T-helper 1 cell treated with Interleukin-12 subunit alpha and Interleukin-12 subunit beta and Interleukin-4 antibody, amounts not matched to agents 30 μg/mL and 1 μg/mL, for 36 hours (primary cell): ENCODE measurements at regions not wholly inside any gene's neighbourhood (a gene's known extent, or its start where the extent isn't known, plus 50 kb on each side); places are given as distances from the start of the nearest gene placed in this dataset.

Experiments
- H3K27ac Mint-ChIP-seq: one replicate; pipeline ENCODE4 v1.8.0; 2021; ENCODE audit warnings: mild to moderate bottlenecking, mixed read lengths
- H3K27me3 Mint-ChIP-seq: one replicate; pipeline ENCODE4 v1.8.0; 2021; ENCODE audit warnings: low read depth, mixed read lengths
- H3K36me3 Mint-ChIP-seq: one replicate; pipeline ENCODE4 v1.8.0; 2021; ENCODE audit warnings: low read depth, mixed read lengths
- H3K4me1 Mint-ChIP-seq: one replicate; pipeline ENCODE4 v1.8.0; 2021; ENCODE audit warnings: low read depth, mixed read lengths
- H3K4me3 Mint-ChIP-seq: one replicate; pipeline ENCODE4 v1.8.0; 2021; ENCODE audit warnings: mild to moderate bottlenecking, moderate library complexity, mixed read lengths
- H3K9me3 Mint-ChIP-seq: one replicate; pipeline ENCODE4 v1.8.0; 2021; ENCODE audit warnings: mixed read lengths

DNA sequence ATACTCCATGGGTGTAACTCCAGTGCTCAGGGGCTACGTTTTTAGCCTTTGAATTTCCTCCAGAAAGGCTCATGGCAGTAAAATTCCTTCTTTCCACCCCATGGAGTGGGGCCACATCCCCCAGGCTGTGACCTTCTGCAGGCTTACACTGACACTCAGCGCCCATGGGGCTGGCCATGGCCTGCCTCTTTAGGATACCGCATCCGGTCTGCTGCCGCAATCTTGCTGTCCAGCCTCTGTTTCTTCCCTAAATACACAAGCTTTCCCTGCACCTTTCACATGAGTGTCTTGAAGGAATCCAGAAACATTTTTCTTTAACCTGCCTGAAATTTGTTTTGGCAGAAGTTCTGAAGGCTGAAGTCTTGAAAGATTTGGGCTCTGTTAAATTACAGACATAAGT, 170.5 kb downstream of the NTMT2 start:
- Mint-ChIP-seq H3K9me3 (no peaks in the 10 kb centered on the region), H3K4me1 (no peaks in the 10 kb centered on the region), H3K27ac (no peak overlapping the region), H3K36me3 (no peaks in the 10 kb centered on the region), H3K27me3 (no peaks in the 10 kb centered on the region), H3K4me3 (no peak overlapping the region)

DNA sequence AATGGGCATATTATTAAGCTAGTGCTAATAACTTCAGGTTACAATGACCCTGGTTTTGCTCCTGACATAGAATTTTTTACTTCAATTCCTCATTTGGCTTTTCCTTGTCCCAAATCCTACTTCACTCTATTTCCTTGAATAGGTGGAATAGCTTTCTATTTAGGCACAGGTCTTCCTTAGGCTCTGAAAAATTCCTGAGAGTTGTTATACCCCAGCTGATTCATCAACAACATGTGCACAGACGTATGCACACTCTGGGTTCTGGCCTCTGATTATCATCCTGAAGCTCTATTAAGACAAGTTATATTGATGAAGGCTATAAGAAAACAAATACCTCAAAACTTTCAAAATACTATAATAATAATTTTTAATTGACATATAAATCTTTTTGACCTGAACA, 172.4 kb downstream of the NTMT2 start:
- Mint-ChIP-seq H3K27me3 (no peaks in the 10 kb centered on the region), H3K4me3 (no peak overlapping the region), H3K36me3 (no peaks in the 10 kb centered on the region), H3K27ac (no peak overlapping the region), H3K4me1 (no peaks in the 10 kb centered on the region), H3K9me3 (no peaks in the 10 kb centered on the region)

DNA sequence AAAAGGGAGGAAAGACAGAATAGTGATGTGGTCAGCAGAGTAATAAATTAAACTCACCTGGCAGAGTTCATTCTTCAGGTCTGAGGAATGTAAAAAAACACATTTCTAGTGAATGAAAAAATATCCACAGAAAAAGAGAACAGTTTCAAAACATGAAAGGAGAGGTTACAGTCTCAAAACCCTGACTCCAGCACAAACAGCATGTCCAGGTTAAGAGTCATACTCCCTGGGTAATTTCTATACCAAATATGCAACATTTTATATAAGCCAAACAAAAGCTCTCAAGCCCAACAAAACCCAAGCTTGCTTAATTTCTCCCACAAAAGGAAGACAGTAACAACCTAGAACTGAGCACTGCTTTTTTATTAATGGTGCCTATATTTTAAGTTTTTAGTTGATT, 173.0 kb downstream of the NTMT2 start:
- no peaks in the 10 kb centered on the region for H3K9me3 Mint-ChIP-seq
- no peaks in the 10 kb centered on the region for H3K27me3 Mint-ChIP-seq
- H3K4me3 Mint-ChIP-seq: no peak overlapping the region
- no peak overlapping the region for H3K27ac Mint-ChIP-seq
- H3K36me3 Mint-ChIP-seq: no peaks in the 10 kb centered on the region
- no peaks in the 10 kb centered on the region for H3K4me1 Mint-ChIP-seq

DNA sequence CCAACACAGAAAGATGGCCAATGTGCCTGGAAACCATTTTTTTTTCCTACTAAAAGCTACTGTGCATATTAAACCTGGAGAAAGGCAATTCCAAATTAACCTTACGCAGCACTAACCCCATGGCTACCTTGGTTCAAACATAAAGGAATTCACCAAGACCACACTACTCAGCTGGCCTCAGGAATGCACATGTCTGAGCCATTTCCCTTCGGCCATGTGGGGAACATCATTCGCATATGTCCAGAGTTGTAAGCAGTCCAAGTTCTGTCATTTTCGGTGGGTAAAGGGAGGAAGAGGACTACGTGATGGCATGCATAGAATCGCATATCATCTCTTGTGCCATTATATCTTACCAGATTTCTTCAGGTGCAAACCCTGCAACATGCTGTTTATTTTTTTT, 175.4 kb downstream of the NTMT2 start:
- Mint-ChIP-seq H3K4me3 (no peak overlapping the region), H3K9me3 (no peaks in the 10 kb centered on the region), H3K36me3 (no peaks in the 10 kb centered on the region), H3K4me1 (no peaks in the 10 kb centered on the region), H3K27ac (no peak overlapping the region), H3K27me3 (no peaks in the 10 kb centered on the region)

DNA sequence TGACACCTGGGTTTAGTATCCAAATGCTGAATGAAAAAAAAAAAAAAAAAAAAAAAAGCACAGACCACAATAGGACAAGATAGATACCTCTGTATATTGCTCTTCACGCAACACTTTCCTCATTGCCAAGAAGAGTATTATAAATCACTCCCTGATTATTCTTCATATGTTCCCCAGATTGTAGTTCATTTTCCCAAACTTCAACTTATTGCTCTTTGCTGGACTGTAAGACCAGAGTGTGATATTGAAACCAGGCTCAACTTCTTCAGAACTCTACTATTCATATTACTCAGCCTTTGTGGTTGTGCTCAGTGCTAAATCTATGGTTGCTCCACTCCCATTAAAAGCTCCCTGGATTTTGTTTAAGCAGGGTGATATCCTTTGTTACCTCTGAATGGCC, 180.4 kb downstream of the NTMT2 start:
- H3K27ac Mint-ChIP-seq: no peak overlapping the region

DNA sequence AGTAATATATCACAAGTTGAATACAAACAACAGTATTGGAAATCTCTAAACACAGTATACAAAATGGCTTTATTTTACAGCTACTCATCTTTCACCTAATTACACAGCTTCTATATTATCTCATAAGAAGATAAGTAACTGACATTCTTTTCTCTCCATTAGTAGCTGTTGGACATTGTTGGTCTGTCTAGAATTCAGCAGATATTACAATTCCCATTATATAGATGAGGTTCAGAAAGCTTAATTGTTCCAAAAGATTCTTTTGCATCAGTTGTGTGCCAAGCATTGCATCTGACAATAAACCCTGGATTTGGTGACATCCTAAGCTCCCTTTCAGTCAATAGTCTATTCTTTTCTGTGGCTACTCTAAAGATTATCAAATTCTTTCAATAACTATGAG, 187.0 kb downstream of the NTMT2 start:
- Mint-ChIP-seq H3K4me3 (no peak overlapping the region), H3K9me3 (no peaks in the 10 kb centered on the region), H3K36me3 (no peaks in the 10 kb centered on the region), H3K4me1 (no peaks in the 10 kb centered on the region), H3K27ac (no peak overlapping the region), H3K27me3 (no peaks in the 10 kb centered on the region)

More for the DNA sequence above, 180.4 kb downstream of the NTMT2 start:
- Mint-ChIP-seq H3K27me3 (no peaks in the 10 kb centered on the region), H3K36me3 (no peaks in the 10 kb centered on the region), H3K4me1 (no peaks in the 10 kb centered on the region), H3K9me3 (no peaks in the 10 kb centered on the region), H3K4me3 (no peak overlapping the region)

DNA sequence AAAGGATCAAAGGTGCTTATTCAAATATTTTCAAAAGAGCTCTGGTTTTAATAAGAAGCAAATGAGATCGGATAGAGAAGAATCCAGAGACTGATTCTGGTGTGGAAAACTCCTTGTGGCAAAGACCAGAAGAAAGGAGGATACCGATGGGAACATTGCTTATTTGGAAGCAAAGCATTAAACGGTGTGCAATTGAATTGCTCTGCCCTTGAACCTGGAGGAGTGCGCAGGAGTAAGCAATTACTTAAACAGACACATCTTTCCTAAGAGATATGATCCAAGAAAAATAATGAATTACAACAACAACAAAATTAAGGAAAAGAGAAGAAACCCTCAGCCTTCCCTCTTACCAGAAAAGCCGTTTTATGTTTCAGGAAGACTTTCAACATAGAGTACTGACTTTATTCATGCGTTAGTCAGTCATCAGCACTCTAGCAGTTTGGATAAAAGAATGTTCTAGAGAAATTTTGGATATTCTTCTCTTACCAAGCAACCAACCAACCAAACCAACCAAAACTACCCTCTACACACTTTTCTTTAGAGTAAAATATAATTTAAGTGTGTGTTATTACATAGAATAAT, 191.7 kb downstream of the NTMT2 start:
- H3K4me1 Mint-ChIP-seq: no peaks in the 10 kb centered on the region
- H3K9me3 Mint-ChIP-seq: no peaks in the 10 kb centered on the region
- no peak overlapping the region for H3K4me3 Mint-ChIP-seq
- H3K27me3 Mint-ChIP-seq: peaks cover 4% of the 10 kb centered on the region
- no peaks in the 10 kb centered on the region for H3K36me3 Mint-ChIP-seq
- H3K27ac Mint-ChIP-seq: no peak overlapping the region

DNA sequence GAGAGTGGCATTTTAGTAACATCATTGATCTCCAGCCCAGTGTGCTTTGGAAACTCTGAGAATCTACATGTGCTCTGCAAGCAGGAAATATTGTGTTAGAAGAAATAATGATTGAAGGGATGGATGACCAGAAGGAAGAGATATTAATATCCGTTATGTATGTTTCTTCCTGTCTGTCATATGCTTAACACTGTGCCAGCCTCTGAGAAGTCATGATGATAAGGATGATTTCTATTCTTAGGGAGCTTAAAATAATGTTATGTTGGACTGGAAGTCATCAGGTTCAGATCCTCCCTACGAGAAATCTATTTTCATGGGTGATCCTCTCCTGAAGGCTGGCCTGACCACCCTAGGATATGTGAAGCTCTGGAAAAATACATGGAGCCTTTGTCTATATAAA, 192.4 kb upstream of the GORAB start:
- Mint-ChIP-seq H3K4me1 (no peaks in the 10 kb centered on the region), H3K9me3 (no peaks in the 10 kb centered on the region), H3K36me3 (no peaks in the 10 kb centered on the region), H3K27ac (no peak overlapping the region), H3K27me3 (peaks cover 4% of the 10 kb centered on the region), H3K4me3 (no peak overlapping the region)

DNA sequence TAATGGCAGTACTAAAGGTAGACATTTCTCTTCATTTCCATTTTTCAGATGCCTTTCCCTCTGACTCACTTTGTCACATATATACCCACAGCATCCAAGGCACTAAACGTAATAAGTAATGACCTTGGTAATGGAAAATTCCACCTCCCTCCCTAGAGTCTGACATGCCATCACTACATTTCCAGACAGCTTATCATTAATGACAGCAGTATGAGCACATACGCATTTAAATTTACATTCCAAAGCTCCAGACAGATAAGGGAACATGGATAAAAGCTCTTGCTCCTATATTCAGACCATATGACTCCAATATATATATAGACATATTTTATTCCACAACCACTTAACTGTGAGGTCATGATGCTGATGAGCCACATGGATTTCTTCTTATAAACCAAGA, 191.7 kb upstream of the GORAB start:
- H3K4me3 Mint-ChIP-seq: no peak overlapping the region
- H3K4me1 Mint-ChIP-seq: no peaks in the 10 kb centered on the region
- peaks cover 4% of the 10 kb centered on the region for H3K27me3 Mint-ChIP-seq
- no peaks in the 10 kb centered on the region for H3K9me3 Mint-ChIP-seq
- H3K27ac Mint-ChIP-seq: no peak overlapping the region
- no peaks in the 10 kb centered on the region for H3K36me3 Mint-ChIP-seq

DNA sequence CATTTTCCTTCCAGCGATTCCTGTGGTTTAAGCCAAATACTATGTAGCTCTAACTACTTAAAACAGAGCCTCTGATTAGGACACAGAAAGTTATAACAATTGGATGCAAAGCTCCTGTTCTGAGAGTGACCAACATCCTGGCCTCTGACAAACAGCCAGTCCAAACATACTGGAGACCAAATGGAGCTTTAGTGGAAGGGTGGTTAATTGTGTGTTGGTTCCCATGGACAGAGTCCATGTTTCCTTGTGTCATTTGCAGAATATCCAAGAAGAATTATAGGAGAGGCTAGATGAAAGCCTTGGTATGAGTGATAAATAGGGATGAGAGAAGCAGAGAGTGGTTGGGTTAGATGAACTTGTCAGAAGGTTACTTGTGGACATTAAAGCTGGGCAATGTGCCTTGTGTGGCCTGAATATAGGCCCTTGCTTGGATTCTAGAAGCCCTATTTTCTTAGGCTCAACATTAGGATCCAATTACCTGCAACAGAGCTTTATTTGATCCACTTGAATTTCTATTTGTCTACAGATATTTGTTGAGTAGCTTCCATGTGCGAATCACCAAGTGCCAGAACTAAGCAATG, 180.5 kb upstream of the GORAB start:
- Mint-ChIP-seq H3K4me3 (no peak overlapping the region), H3K9me3 (no peaks in the 10 kb centered on the region), H3K27me3 (no peaks in the 10 kb centered on the region), H3K4me1 (no peaks in the 10 kb centered on the region), H3K27ac (no peak overlapping the region), H3K36me3 (no peaks in the 10 kb centered on the region)

DNA sequence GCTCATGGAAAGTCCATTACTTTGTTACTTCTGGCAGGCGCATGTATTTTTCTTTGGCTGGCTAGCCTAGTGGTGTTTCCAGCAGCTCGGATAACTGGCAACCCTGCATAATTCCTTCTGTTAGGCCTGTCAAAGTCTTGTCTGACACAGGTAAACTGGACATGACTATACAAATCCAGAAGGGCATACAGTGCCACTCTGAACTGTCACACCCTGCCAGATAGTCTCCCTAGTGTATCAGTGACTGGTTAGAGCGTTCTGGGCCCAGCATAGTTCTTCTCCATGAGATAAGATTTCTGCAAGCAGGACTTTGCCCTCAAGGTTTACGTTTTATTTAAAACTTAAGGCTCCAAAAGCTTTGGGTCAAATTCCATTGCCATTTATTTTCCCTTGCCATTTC, 177.7 kb upstream of the GORAB start:
- Mint-ChIP-seq H3K36me3 (no peaks in the 10 kb centered on the region), H3K4me1 (no peaks in the 10 kb centered on the region), H3K27ac (no peak overlapping the region), H3K27me3 (no peaks in the 10 kb centered on the region), H3K9me3 (no peaks in the 10 kb centered on the region), H3K4me3 (no peak overlapping the region)

DNA sequence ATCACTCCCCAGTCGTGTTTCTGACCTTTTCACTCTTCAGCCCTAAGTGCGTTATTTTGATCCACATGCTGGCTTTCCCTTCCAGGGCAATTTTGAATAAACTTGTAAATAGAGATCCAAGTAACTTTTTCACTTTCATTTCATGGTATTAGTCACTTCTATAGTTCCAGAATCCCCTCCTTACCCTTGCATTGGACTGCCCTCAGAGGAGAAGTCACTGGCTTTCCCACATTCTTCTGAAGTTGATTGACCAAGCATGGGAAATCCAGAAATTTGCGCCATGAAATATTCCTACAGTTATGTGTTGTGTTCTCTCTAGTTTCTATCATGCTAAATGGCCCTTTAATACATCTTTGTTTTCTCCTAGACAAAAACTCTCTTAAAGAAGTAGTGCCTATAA, 177.3 kb upstream of the GORAB start:
- H3K36me3 Mint-ChIP-seq: no peaks in the 10 kb centered on the region
- no peak overlapping the region for H3K27ac Mint-ChIP-seq
- no peak overlapping the region for H3K4me3 Mint-ChIP-seq
- H3K4me1 Mint-ChIP-seq: no peaks in the 10 kb centered on the region
- H3K9me3 Mint-ChIP-seq: no peaks in the 10 kb centered on the region
- no peaks in the 10 kb centered on the region for H3K27me3 Mint-ChIP-seq

DNA sequence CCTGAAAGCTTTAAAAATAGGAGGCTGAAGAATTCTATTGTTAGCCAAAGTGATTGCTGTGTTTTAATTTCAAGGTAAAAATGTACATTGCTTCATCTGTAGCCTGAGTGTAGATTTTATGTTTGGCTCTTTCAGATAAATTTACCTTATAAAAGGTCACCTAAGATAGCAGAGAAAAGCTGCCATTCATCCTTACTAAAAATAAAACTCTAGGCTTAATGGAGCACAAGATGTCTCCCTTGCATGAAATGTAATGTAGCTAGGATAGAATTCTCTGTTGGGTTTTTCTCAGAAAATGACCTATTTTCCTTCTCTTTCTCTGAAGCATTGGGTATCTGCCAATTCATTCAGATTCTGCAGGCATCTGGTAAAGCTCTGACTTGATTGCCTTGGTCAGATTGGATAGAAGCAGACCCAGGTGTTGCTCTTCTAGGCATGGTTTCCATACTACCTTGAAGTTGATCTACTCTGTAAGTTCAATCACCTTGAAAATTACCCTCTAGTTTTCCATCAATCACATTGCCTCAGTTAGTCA, 176.6 kb upstream of the GORAB start:
- no peaks in the 10 kb centered on the region for H3K4me1 Mint-ChIP-seq
- no peaks in the 10 kb centered on the region for H3K27me3 Mint-ChIP-seq
- no peaks in the 10 kb centered on the region for H3K36me3 Mint-ChIP-seq

DNA sequence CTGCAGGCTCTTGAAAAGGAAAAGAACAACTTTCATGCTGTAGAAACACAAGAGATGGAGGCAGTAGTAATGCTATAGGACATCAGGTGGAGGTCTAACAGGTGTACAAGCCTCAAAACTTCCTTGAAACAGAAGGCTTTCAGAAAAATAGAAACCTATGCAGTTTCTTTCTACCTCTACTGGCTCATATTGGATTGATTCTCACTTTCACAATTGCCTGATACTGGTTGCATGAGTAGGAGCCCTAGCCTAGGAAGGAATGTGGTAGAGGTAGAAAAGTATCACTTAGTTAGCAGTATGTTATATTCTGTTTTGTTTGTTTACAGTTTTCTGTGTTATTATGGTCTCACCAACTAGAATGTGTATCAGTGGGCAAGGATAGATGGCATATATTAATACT, 175.4 kb upstream of the GORAB start:
- Mint-ChIP-seq H3K36me3 (no peaks in the 10 kb centered on the region), H3K27ac (no peak overlapping the region), H3K9me3 (no peaks in the 10 kb centered on the region), H3K4me3 (no peak overlapping the region), H3K27me3 (no peaks in the 10 kb centered on the region), H3K4me1 (no peaks in the 10 kb centered on the region)

More for the DNA sequence above, 176.6 kb upstream of the GORAB start:
- Mint-ChIP-seq H3K27ac (no peak overlapping the region), H3K4me3 (no peak overlapping the region), H3K9me3 (no peaks in the 10 kb centered on the region)

DNA sequence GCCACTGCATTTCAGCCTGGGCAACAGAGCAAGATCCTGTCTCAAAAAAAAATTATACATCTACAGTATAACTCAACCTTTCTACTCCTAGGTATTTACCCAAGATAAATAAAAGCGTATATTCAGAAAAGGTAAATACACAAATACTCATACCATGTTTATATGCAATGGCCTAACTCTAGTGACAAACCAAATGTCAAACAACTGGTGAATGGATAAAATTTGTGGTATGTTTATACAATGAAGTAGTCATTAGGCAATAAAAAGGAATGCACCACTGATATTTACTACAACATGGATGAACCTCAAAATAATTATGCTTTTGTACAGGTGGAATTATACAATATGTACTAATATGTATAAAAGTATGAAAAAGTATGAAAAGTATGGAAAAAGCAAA, 174.2 kb upstream of the GORAB start:
- Mint-ChIP-seq H3K9me3 (no peaks in the 10 kb centered on the region), H3K27ac (no peak overlapping the region), H3K36me3 (no peaks in the 10 kb centered on the region), H3K4me1 (no peaks in the 10 kb centered on the region), H3K4me3 (no peak overlapping the region), H3K27me3 (no peaks in the 10 kb centered on the region)

DNA sequence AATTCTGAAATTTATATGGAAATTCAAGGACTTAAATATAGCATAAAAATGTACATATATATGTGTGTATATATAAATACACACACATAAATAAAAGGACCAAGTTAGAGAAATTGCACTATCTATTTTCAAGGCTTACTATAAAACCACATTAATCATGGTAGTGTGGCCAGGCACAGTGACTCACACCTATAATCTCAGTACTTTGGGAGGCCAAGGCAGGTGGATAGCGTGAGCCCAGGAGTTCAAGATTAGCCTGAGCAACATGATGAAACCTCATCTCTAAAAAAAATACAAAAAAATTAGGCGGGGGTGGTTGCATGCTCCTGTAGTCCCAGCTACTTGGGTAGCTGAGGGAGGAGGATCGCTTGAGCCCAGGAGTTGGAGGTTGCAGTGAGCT, 171.4 kb upstream of the GORAB start:
- Mint-ChIP-seq H3K27me3 (no peaks in the 10 kb centered on the region), H3K27ac (no peak overlapping the region), H3K9me3 (no peaks in the 10 kb centered on the region), H3K4me1 (no peaks in the 10 kb centered on the region), H3K4me3 (no peak overlapping the region), H3K36me3 (no peaks in the 10 kb centered on the region)
